ENCODE measurements at regions not wholly inside any gene's neighbourhood (a gene's known extent, or its start where the extent isn't known, plus 50 kb on each side); places are given as distances from the start of the nearest gene placed in this dataset.

DNA sequence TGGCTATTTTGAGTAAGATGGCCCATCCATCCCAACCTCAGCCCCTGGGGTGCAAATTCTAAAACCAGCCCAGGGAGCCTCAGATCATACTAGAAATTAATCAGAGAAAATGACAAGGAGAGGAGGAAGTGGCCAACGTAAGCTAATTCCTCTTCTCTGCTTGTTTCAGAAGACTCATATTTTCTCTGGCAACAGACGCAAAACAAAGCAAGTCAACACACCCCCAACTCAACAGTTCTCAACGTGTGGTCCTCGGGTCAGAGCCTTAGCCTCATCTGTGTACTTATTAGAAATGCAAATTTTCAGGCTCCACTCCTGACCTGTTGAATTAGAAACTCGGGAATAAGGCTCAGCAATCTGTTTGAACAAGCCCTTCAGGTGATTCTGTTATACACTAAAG is 413.9 kb upstream of the AUTS2 start:
- TF ChIP-seq CTCF (tag by site-specific recombination; IDR thresholded peaks at IDR 0.05) (no peak), ZNF585B (tag by site-specific recombination; IDR thresholded peaks at IDR 0.05) (no peak), ZFP69B (tag by site-specific recombination; IDR thresholded peaks at IDR 0.05) (no peak), ZNF140 (tag by site-specific recombination; IDR thresholded peaks at IDR 0.05) (no peak), GFI1B (tag by site-specific recombination; IDR thresholded peaks at IDR 0.05) (no peak), ZFP37 (tag by site-specific recombination; IDR thresholded peaks at IDR 0.05) (no peak), TCF7L2 (IDR thresholded peaks at IDR 0.05; ENCODE audit: borderline replicate concordance, low read depth, low read length) (no peak), ZNF48 (tag by site-specific recombination; IDR thresholded peaks at IDR 0.05) (no peak), ZNF398 (tag by site-specific recombination; IDR thresholded peaks at IDR 0.05) (no peak), KLF16 (tag by site-specific recombination; IDR thresholded peaks at IDR 0.05) (no peak)
- TF ChIP-seq, protein P1, sequence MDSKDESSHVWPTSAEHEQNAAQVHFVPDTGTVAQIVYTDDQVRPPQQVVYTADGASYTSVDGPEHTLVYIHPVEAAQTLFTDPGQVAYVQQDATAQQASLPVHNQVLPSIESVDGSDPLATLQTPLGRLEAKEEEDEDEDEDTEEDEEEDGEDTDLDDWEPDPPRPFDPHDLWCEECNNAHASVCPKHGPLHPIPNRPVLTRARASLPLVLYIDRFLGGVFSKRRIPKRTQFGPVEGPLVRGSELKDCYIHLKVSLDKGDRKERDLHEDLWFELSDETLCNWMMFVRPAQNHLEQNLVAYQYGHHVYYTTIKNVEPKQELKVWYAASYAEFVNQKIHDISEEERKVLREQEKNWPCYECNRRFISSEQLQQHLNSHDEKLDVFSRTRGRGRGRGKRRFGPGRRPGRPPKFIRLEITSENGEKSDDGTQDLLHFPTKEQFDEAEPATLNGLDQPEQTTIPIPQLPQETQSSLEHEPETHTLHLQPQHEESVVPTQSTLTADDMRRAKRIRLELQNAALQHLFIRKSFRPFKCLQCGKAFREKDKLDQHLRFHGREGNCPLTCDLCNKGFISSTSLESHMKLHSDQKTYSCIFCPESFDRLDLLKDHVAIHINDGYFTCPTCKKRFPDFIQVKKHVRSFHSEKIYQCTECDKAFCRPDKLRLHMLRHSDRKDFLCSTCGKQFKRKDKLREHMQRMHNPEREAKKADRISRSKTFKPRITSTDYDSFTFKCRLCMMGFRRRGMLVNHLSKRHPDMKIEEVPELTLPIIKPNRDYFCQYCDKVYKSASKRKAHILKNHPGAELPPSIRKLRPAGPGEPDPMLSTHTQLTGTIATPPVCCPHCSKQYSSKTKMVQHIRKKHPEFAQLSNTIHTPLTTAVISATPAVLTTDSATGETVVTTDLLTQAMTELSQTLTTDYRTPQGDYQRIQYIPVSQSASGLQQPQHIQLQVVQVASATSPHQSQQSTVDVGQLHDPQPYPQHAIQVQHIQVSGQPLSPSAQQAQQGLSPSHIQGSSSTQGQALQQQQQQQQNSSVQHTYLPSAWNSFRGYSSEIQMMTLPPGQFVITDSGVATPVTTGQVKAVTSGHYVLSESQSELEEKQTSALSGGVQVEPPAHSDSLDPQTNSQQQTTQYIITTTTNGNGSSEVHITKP (tag by site-specific recombination; IDR thresholded peaks at IDR 0.05) = no peak

Measured in HEK293 (cell line).